SU-DHL-6 (cell line): ENCODE measurements at regions not wholly inside any gene's neighbourhood (a gene's known extent, or its start where the extent isn't known, plus 50 kb on each side); places are given as distances from the start of the nearest gene placed in this dataset.
"Not testable (repeated sequence)": the region's sequence is repeated elsewhere in the genome, so short reads cannot be mapped to it uniquely, and the experiment has no call there.

Experiments used
- H2AFZ ChIP-seq: fragments of 200-600 bp; sonication (generic); 2 replicates; pipeline ENCODE4 v1.6.1; 2014; ENCODE audit warnings: low read depth, mild to moderate bottlenecking, moderate library complexity, mixed read lengths, antibody characterized with exemption, low read length; ENCODE audit not compliant: severe bottlenecking
- H3F3A ChIP-seq: fragments of 200-600 bp; shearing (Covaris generic); 2 replicates; pipeline ENCODE4 v1.6.0; 2016; ENCODE audit warnings: antibody characterized with exemption, mild to moderate bottlenecking; ENCODE audit not compliant: insufficient read depth
- H3K27ac ChIP-seq: fragments of 200-600 bp; sonication (generic); 2 replicates; pipeline ENCODE4 v1.5.1; 2016; ENCODE audit warnings: low read depth, mild to moderate bottlenecking, low read length, moderate library complexity, mixed read lengths
- H3K27me3 ChIP-seq: fragments of 200-600 bp; sonication (generic), shearing (Covaris generic); 2 replicates; pipeline ENCODE4 v1.6.0; 2014; ENCODE audit warnings: mild to moderate bottlenecking, low read length
- H3K36me3 ChIP-seq: fragments of 200-600 bp; sonication (generic); 2 replicates; pipeline ENCODE4 v1.6.1; 2014; ENCODE audit warnings: mild to moderate bottlenecking, low read length, mixed read lengths
- H3K4me2 ChIP-seq: fragments of 300-600, 200-600 bp; shearing (Covaris generic), sonication (generic); 2 replicates; pipeline ENCODE4 v1.6.0; 2014; ENCODE audit warnings: low read length, low read depth, mild to moderate bottlenecking; ENCODE audit not compliant: poor library complexity, severe bottlenecking
- H3K4me3 ChIP-seq: fragments of 200-600 bp; sonication (generic); 2 replicates; pipeline ENCODE4 v1.5.1; 2014; ENCODE audit warnings: antibody characterized with exemption, low read length, mild to moderate bottlenecking, mixed read lengths; ENCODE audit not compliant: insufficient read depth, poor library complexity, severe bottlenecking
- H3K79me2 ChIP-seq: fragments of 200-600 bp; sonication (generic); 2 replicates; pipeline ENCODE4 v1.6.1; 2014; ENCODE audit warnings: mild to moderate bottlenecking, low read length, moderate library complexity; ENCODE audit not compliant: insufficient read depth
- H3K9ac ChIP-seq: fragments of 200-600 bp; sonication (generic); 2 replicates; pipeline ENCODE4 v1.7.0; 2014; ENCODE audit warnings: mild to moderate bottlenecking, low read length
- H3K9me2 ChIP-seq: fragments of 200-600 bp; sonication (generic); replicated peaks from 2 replicates; pipeline ENCODE4 v1.6.1; 2014; ENCODE audit warnings: low read length; ENCODE audit not compliant: insufficient read depth
- H3K9me3 ChIP-seq: fragments of 200-600 bp; sonication (generic); 2 replicates; pipeline ENCODE4 v1.6.1; 2014; ENCODE audit warnings: low read length, mixed read lengths; ENCODE audit not compliant: insufficient read depth
- H4K20me1 ChIP-seq: fragments of 200-600 bp; sonication (generic); 2 replicates; pipeline ENCODE4 v1.6.1; 2014; ENCODE audit warnings: low read depth, mild to moderate bottlenecking, antibody characterized with exemption, low read length, moderate library complexity, mixed read lengths

GRCh38 chr17:16841896-16842295 lies 130.0 kb downstream of the TNFRSF13B start:
- H3K9ac ChIP-seq, H3F3A ChIP-seq, H3K4me3 ChIP-seq, H3K9me3 ChIP-seq, H3K79me2 ChIP-seq, H3K9me2 ChIP-seq, H3K27me3 ChIP-seq, H3K36me3 ChIP-seq, H3K27ac ChIP-seq, H2AFZ ChIP-seq, H4K20me1 ChIP-seq, H3K4me2 ChIP-seq: not testable (repeated sequence)

GRCh38 chr17:16840219-16840618 lies 131.7 kb downstream of the TNFRSF13B start:
- H3K4me2 ChIP-seq, H3K36me3 ChIP-seq, H3K9me2 ChIP-seq, H2AFZ ChIP-seq, H3K27me3 ChIP-seq, H3K9ac ChIP-seq, H3K27ac ChIP-seq, H3F3A ChIP-seq, H3K79me2 ChIP-seq, H3K4me3 ChIP-seq, H3K9me3 ChIP-seq, H4K20me1 ChIP-seq: not testable (repeated sequence)

DNA sequence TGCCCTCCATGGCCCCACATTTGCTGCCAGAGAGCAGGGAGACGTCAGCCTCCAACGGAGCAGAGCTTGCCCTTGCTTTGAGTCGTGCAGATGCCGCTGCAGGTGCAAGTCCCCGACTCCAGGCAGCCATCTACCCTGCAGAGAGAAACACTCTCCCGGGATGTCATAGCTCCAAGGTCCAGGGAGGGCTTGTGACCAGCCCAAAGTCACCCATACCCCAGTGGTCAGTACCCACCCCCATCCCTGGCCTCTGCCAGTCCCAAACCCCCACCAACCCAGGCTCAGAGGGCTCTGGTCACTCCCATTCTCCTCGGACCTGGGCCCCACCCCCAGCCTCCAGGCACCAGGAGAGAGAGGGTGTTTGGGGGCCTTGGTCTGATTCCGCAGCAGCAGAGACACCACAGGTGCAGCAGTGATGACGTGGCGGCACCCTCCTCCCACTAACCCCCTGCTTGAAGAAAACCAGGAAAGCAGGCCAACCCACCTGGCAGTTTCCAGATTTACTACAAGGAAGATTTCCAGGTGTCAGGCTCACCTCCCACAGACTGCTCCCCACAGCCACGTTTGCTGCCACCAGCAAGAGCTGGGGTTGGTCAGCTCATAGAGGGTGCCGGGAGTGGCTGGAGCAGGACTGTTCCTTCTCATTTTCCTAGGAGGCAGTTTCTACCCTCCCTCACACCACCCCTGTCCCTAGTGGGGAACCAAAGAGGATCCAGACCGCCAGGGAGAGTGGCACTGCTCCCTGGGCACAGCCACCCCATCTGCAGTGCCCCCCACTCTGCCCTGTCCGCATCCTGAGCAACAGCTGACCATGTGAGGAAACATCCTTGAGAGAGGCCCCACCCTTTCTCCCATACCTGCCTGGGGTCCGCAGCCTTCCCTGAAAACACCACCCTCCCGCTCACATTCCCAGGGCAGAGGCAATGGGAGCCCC lies 132.4 kb downstream of the TNFRSF13B start:
- not testable (repeated sequence) for H3K27ac ChIP-seq, H3K9me3 ChIP-seq, H3F3A ChIP-seq, H3K79me2 ChIP-seq, H4K20me1 ChIP-seq, H3K4me3 ChIP-seq, H2AFZ ChIP-seq, H3K4me2 ChIP-seq, H3K27me3 ChIP-seq, H3K9ac ChIP-seq, H3K36me3 ChIP-seq, H3K9me2 ChIP-seq

DNA sequence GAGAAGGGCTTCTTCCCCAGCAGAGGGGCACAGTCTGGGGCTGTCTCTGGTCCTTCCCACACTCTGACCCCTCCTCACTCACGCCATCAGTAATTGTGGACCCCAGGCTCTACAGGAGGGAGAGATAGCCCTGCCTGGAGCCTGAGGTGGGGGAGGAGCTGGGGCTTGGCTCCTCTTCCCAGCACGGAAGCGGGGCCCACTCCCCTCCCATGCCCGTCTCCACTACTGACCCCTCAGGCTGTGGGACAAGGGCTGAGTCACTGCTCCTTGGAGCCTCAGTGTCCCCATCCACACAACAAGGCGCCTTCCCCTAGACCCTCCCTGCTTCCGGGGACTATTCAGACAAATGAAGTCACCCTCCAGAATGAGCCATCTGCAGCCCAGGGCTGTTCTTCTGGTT lies 133.1 kb downstream of the TNFRSF13B start:
- not testable (repeated sequence) for H3K9ac ChIP-seq, H3K9me3 ChIP-seq, H2AFZ ChIP-seq, H3K79me2 ChIP-seq, H3K27me3 ChIP-seq, H3K9me2 ChIP-seq, H3K27ac ChIP-seq, H4K20me1 ChIP-seq, H3K4me3 ChIP-seq, H3K4me2 ChIP-seq, H3F3A ChIP-seq, H3K36me3 ChIP-seq

DNA sequence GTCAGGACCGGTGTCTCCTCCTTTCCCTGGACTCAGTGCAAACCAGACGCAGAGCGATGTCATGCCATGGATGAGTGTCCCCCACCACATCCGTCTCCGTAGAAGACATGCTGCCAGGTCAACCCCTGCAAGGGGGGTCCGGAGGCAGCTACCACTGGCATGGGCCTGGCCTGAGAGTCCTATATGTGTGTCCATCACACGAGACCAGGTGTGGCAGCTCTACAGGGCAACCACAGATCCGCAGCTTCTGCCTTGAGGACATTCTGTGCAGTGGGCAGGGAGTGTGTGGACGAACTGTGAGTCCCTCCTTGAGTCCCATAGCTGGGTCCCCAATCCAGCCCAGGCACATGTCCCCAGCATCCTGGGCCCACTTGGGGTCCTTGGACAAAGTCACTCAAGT lies 133.6 kb downstream of the TNFRSF13B start:
- not testable (repeated sequence) for H3K9me3 ChIP-seq, H2AFZ ChIP-seq, H4K20me1 ChIP-seq, H3K79me2 ChIP-seq, H3K27me3 ChIP-seq, H3F3A ChIP-seq, H3K4me2 ChIP-seq, H3K27ac ChIP-seq, H3K9ac ChIP-seq, H3K36me3 ChIP-seq, H3K9me2 ChIP-seq, H3K4me3 ChIP-seq

DNA sequence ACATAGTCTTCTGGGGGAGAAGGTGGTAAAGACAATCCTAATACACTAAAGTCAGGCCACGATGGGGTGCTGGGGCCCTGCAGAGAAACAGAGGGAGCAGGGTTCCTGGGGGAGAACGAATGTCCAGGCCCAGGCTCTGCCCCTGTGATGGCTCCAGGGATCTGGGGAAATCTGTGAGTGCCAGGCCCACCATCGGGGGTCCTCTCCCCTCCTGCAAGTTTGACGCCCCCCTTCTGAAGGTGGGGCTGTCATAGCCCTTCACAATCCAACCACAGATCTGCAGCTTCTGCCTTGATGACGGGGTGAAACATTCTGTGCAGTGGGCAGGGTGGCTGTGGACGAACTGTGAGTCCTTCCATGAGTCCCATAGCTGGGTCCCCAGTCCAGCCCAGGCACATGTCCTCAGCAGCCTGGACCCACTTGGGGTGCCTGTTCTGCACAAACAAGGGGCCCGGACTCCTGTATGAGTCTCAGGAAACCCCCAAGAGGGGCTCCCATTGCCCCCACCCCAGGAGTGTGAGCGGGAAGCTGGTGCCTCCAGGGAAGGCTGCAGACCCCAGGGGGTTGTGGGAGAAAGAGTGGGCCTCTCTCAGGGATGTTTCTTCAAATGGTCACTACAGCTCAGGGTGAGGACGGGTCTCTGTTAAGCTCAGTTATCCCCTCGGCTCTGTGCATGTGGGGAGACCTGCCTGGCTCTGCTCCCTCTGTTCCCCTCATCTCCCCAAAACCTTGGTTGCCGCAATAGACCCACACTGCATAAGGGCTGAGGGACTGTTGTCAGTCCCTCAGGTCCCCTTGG lies 134.3 kb downstream of the TNFRSF13B start:
- H3K4me3 ChIP-seq, H3F3A ChIP-seq, H4K20me1 ChIP-seq, H3K27me3 ChIP-seq, H3K36me3 ChIP-seq, H3K27ac ChIP-seq, H3K9me3 ChIP-seq, H3K9me2 ChIP-seq, H3K4me2 ChIP-seq, H3K79me2 ChIP-seq, H3K9ac ChIP-seq, H2AFZ ChIP-seq: not testable (repeated sequence)

GRCh38 chr17:16836315-16836915 lies 135.5 kb downstream of the TNFRSF13B start:
- H3F3A ChIP-seq, H3K36me3 ChIP-seq, H3K79me2 ChIP-seq, H3K9me2 ChIP-seq, H3K9me3 ChIP-seq, H3K9ac ChIP-seq, H2AFZ ChIP-seq, H3K4me2 ChIP-seq, H3K27ac ChIP-seq, H3K27me3 ChIP-seq, H3K4me3 ChIP-seq, H4K20me1 ChIP-seq: not testable (repeated sequence)
